AG04450 (cell line): ENCODE measurements at regions not wholly inside any gene's neighbourhood (a gene's known extent, or its start where the extent isn't known, plus 50 kb on each side); places are given as distances from the start of the nearest gene placed in this dataset.

ENCODE experiments used
- CTCF ChIA-PET: fragments of 300-600, 350-600 bp; formaldehyde crosslinking; extraction: SDS; loops from one replicate; lab custom pipeline; 2022; ENCODE audit warnings: antibody characterized with exemption, inconsistent platforms; lab: Charles Lee
- POLR2A ChIA-PET: fragments of 350-600 bp; formaldehyde crosslinking; extraction: SDS; loops from one replicate; lab custom pipeline; 2021; ENCODE audit warnings: antibody characterized with exemption, inconsistent platforms; lab: Yijun Ruan, JAX
- DNase-seq: peaks from one replicate; pipeline ENCODE4 v3.0.0-alpha.2; 2011; ENCODE audit warnings: low read depth, low spot score
- H3K27ac ChIP-seq: one replicate; pipeline ENCODE4 v1.5.1; 2012; ENCODE audit warnings: low read depth, low read length, control low read depth
- H3K27me3 ChIP-seq: one replicate; pipeline ENCODE4 v1.6.0; 2012; ENCODE audit warnings: low read length; ENCODE audit not compliant: control insufficient read depth, insufficient read depth
- H3K4me3 ChIP-seq: 2 replicates; pipeline ENCODE4 v1.5.1; 2011; ENCODE audit warnings: mild to moderate bottlenecking, low read depth, low read length, control low read depth
- H3K9me3 ChIP-seq: 2 replicates; pipeline ENCODE4 v1.5.1; 2012; ENCODE audit warnings: low read length; ENCODE audit not compliant: control insufficient read depth, insufficient read depth
- TF ChIP-seq, protein P1 (sequence below): IDR thresholded peaks from 2 replicates; pipeline ENCODE4 v1.5.1; 2011; ENCODE audit warnings: low read depth, low read length, control low read depth, inconsistent platforms

DNA sequence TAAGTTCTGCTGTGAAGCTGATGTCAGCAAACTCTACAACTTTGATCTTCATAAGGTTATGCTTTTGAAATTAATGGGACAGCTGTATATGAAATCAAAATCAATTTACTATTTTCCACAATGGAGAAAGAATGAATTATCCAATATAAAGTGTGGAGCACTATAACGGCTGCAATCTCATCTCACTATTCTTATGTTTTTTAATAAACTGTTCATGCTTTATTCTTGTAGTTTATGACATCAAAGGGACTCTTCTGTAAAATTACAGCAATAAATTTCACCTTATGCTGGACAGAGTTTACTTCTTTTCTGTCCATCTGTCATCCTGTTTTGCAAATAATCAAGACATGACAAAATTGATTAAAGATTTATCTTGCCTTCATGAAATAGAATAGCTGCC is 192.5 kb downstream of the TECRL start:
- H3K27ac ChIP-seq: no peak overlapping the region
- H3K4me3 ChIP-seq: no peak overlapping the region
- CTCF ChIA-PET: no interaction called here
- no peak for DNase-seq
- no peaks in the 10 kb centered on the region; the same call in 1 of the 2 replicates for H3K9me3 ChIP-seq
- no peaks in the 10 kb centered on the region for H3K27me3 ChIP-seq
- TF ChIP-seq, protein P1, sequence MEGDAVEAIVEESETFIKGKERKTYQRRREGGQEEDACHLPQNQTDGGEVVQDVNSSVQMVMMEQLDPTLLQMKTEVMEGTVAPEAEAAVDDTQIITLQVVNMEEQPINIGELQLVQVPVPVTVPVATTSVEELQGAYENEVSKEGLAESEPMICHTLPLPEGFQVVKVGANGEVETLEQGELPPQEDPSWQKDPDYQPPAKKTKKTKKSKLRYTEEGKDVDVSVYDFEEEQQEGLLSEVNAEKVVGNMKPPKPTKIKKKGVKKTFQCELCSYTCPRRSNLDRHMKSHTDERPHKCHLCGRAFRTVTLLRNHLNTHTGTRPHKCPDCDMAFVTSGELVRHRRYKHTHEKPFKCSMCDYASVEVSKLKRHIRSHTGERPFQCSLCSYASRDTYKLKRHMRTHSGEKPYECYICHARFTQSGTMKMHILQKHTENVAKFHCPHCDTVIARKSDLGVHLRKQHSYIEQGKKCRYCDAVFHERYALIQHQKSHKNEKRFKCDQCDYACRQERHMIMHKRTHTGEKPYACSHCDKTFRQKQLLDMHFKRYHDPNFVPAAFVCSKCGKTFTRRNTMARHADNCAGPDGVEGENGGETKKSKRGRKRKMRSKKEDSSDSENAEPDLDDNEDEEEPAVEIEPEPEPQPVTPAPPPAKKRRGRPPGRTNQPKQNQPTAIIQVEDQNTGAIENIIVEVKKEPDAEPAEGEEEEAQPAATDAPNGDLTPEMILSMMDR: no peak
- POLR2A ChIA-PET: no interaction called here

DNA sequence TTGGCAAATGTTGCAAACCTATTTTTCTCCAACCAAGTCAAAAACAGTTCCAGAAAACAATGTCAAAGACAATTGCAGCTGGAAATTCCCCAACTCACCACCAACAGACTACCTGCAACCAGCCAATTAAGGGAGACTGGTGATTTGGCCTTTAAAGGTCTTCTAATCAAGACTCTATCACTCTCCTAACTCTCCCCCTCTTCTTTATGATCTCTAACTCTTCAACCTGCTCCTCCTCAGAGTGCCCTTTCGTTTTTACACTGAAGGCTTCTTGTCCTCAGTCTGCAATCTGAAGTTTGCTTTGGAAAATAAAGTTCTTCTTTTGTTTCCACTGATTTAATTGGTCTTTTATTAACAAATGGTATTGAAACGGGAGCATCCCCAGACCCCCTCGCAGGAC is 203.9 kb downstream of the TECRL start:
- ChIA-PET CTCF (no interaction called here), POLR2A (no interaction called here)
- H3K27ac ChIP-seq: no peak overlapping the region
- TF ChIP-seq, protein P1: no peak
- H3K9me3 ChIP-seq: peaks cover 12% of the 10 kb centered on the region
- H3K27me3 ChIP-seq: no peaks in the 10 kb centered on the region
- no peak for DNase-seq
- no peak overlapping the region for H3K4me3 ChIP-seq

DNA sequence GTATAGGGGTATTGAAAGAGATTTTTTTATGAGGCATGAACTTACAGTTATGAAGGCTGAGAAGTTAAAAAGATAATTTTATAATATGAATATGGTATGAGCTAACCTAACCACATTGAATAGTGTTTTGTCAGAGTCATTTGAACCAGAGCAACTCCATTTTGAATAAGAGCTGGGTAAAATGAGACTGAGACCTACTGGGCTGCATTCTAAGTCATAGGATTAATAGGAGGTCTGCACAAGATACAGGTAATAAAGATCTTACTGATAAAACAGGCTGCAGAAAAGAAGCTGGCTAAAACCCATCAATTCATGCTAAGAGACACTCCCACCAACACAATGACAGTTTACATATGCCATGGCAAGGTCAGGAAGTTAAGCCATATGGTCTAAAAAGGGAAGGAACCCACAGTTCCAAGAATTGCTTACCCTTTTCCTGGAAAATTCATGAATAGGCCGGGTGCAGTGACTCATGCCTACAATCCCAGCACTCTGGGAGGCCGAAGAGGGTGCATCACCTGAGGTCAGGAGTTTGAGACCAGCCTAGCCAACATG is 209.2 kb downstream of the TECRL start:
- Histone ChIP-seq H3K27me3 (no peaks in the 10 kb centered on the region), H3K4me3 (no peak overlapping the region), H3K9me3 (peaks cover 4% of the 10 kb centered on the region; the same call in 1 of the 2 replicates), H3K27ac (no peak overlapping the region)
- ChIA-PET CTCF (no interaction called here), POLR2A (no interaction called here)
- TF ChIP-seq, protein P1: no peak
- no peak for DNase-seq

DNA sequence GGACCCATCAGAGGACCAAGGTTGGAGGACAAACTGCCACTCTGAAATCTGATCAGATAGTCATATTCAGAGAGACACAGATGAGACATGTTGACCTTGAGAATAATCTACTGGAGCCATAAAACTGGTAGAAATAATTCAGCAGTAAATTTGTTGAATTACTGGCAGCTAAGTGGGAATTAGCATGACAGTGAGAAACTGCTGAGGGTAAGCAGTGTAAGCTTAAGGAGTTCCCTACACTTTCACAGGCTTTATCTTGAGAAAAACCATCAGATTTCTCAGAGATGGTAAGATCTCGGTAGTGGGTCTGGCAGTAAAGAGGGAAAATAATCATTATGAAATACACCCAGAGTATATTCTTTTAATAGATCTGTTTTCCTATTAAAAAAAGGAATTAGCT is 213.7 kb downstream of the TECRL start:
- POLR2A ChIA-PET: no interaction called here
- no peak for DNase-seq
- CTCF ChIA-PET: no interaction called here
- H3K9me3 ChIP-seq: peaks cover 9% of the 10 kb centered on the region
- no peak overlapping the region for H3K4me3 ChIP-seq
- TF ChIP-seq, protein P1: no peak
- no peaks in the 10 kb centered on the region for H3K27me3 ChIP-seq
- no peak overlapping the region for H3K27ac ChIP-seq

DNA sequence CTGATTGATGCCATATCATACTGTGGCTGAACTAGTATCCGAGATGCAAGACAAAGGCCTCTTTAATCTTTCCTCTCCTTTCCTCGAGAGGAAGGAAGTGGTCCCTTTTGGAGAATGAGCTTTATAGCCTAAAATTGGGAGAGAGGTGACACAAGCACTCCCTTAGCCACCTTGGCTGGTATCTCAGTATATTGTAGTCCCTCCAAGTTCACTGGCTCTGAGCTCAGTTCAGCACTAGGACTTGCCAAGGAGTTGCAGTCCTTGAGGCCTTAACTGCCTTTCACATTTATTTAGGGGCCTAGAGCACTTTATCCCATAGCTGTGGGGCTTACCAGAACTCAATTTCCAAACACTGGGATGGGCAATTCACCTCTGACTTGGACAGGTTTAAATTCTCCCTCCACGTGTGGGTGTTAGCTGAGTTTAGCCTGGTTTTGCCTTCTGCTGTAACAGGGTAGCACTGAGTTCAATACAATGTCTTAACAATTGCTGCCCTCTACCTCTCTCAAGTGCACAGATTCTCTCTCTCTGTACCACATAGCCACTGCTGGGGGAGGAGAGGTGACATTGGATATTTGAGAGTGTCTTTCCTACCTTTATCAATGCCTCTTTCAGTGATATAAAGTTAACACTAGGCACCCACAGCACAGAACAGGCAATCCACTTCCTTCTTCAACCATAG is 216.4 kb downstream of the TECRL start:
- POLR2A ChIA-PET: no interaction called here
- Histone ChIP-seq H3K4me3 (no peak overlapping the region), H3K9me3 (peaks cover 8% of the 10 kb centered on the region; the same call in 1 of the 2 replicates), H3K27ac (no peak overlapping the region), H3K27me3 (no peaks in the 10 kb centered on the region)
- CTCF ChIA-PET: no interaction called here
- no peak for DNase-seq
- TF ChIP-seq, protein P1: no peak
